WTC11 (cell line): ENCODE measurements at regions not wholly inside any gene's neighbourhood (a gene's known extent, or its start where the extent isn't known, plus 50 kb on each side); places are given as distances from the start of the nearest gene placed in this dataset.

Experiments used
- ATAC-seq: fragments of 200-7000 bp; cut with Tn5 transposase; 2 replicates; pipeline ENCODE4 v1.10.0; 2021; ENCODE audit warnings: mild to moderate bottlenecking, moderate library complexity
- CTCF ChIA-PET: fragments of 300-600 bp; sonication (Branson Sonifier 250); formaldehyde crosslinking; loops from one replicate; lab custom pipeline; 2021; ENCODE audit warnings: antibody characterized with exemption; lab: Charles Lee
- POLR2A ChIA-PET: fragments of 350-600 bp; sonication (Branson Sonifier 250); formaldehyde crosslinking; loops from one replicate; lab custom pipeline; 2021; ENCODE audit warnings: antibody characterized with exemption; lab: Charles Lee
- DNase-seq: peaks from one replicate; pipeline ENCODE4 v3.0.0; 2021; ENCODE audit warnings: low spot score
- H3K27ac Mint-ChIP-seq: 2 replicates; pipeline ENCODE4 v1.8.0; 2021; ENCODE audit warnings: mixed read lengths
- H3K27me3 Mint-ChIP-seq: 2 replicates; pipeline ENCODE4 v1.8.0; 2021; ENCODE audit warnings: low read depth, mild to moderate bottlenecking, moderate library complexity, mixed read lengths
- H3K36me3 Mint-ChIP-seq: 2 replicates; pipeline ENCODE4 v1.8.0; 2021; ENCODE audit warnings: mixed read lengths
- H3K4me1 Mint-ChIP-seq: 2 replicates; pipeline ENCODE4 v1.8.0; 2022; ENCODE audit warnings: mixed read lengths
- H3K4me3 Mint-ChIP-seq: 2 replicates; pipeline ENCODE4 v1.8.0; 2021; ENCODE audit warnings: mild to moderate bottlenecking, moderate library complexity, mixed read lengths
- H3K9me3 Mint-ChIP-seq: 2 replicates; pipeline ENCODE4 v1.8.0; 2021; ENCODE audit warnings: mixed read lengths
- CREB1 ChIP-seq: sonication (generic); formaldehyde crosslinking; IDR thresholded peaks from 2 replicates; pipeline ENCODE4 v1.8.0; 2023; ENCODE audit warnings: mild to moderate bottlenecking, missing genetic modification reagents
- FOXJ3 ChIP-seq: sonication (generic); formaldehyde crosslinking; IDR thresholded peaks from 2 replicates; pipeline ENCODE4 v1.9.0; 2021; ENCODE audit warnings: missing genetic modification reagents, mild to moderate bottlenecking, borderline replicate concordance
- FOXK1 ChIP-seq: sonication (generic); formaldehyde crosslinking; IDR thresholded peaks from 2 replicates; pipeline ENCODE4 v1.8.0; 2022; ENCODE audit warnings: mild to moderate bottlenecking, moderate library complexity, missing genetic modification reagents
- GTF2I ChIP-seq: fragments of 250-450 bp; sonication (Bioruptor Pico); conservative IDR thresholded peaks from 2 replicates; pipeline ENCODE4 v1.4.0; 2021; ENCODE audit warnings: mild to moderate bottlenecking
- IRF2 ChIP-seq: sonication (generic); formaldehyde crosslinking; IDR thresholded peaks from 2 replicates; pipeline ENCODE4 v1.8.0; 2022; ENCODE audit warnings: low read depth, missing genetic modification reagents, borderline replicate concordance
- KAT7 ChIP-seq: sonication (generic); formaldehyde crosslinking; IDR thresholded peaks from 2 replicates; pipeline ENCODE4 v1.8.1; 2023; ENCODE audit warnings: missing genetic modification reagents, mild to moderate bottlenecking, borderline replicate concordance
- MYBL2 ChIP-seq: sonication (generic); formaldehyde crosslinking; IDR thresholded peaks from 2 replicates; pipeline ENCODE4 v1.8.1; 2023; ENCODE audit warnings: mild to moderate bottlenecking, moderate library complexity, missing genetic modification reagents
- NFATC4 ChIP-seq: fragments of 250-450 bp; sonication (Bioruptor Pico); IDR thresholded peaks from 2 replicates; pipeline ENCODE4 v1.9.0; 2021; ENCODE audit warnings: mild to moderate bottlenecking
- PRRX2 ChIP-seq: fragments of 250-450 bp; sonication (Bioruptor Pico); IDR thresholded peaks from 2 replicates; pipeline ENCODE4 v1.8.0; 2021; ENCODE audit warnings: mild to moderate bottlenecking
- RORB ChIP-seq: fragments of 250-450 bp; sonication (Bioruptor Pico); IDR thresholded peaks from 2 replicates; pipeline ENCODE4 v1.9.0; 2021; ENCODE audit warnings: mild to moderate bottlenecking
- SOX15 ChIP-seq: fragments of 250-450 bp; sonication (Bioruptor Pico); IDR thresholded peaks from 2 replicates; pipeline ENCODE4 v1.9.0; 2021; ENCODE audit warnings: mild to moderate bottlenecking
- TCF7 ChIP-seq: sonication (generic); formaldehyde crosslinking; IDR thresholded peaks from 2 replicates; pipeline ENCODE4 v1.8.0; 2022; ENCODE audit warnings: mild to moderate bottlenecking, low read depth, missing genetic modification reagents, moderate library complexity
- ZNF263 ChIP-seq: sonication (generic); formaldehyde crosslinking; IDR thresholded peaks from 2 replicates; pipeline ENCODE4 v1.8.1; 2022; ENCODE audit warnings: low read depth, mild to moderate bottlenecking, moderate library complexity, missing genetic modification reagents
- TF ChIP-seq, protein P1 (sequence below): sonication (generic); formaldehyde crosslinking; IDR thresholded peaks from 2 replicates; pipeline ENCODE4 v1.8.0; 2022; ENCODE audit warnings: mild to moderate bottlenecking, missing genetic modification reagents
- TF ChIP-seq, protein P2 (sequence below): sonication (generic); formaldehyde crosslinking; conservative IDR thresholded peaks from 2 replicates; pipeline ENCODE4 v1.8.1; 2022; ENCODE audit warnings: mild to moderate bottlenecking, missing genetic modification reagents
- TF ChIP-seq, protein P3 (sequence below): fragments of 250-450 bp; sonication (Bioruptor Pico); IDR thresholded peaks from 2 replicates; pipeline ENCODE4 v1.9.0; 2021; ENCODE audit warnings: mild to moderate bottlenecking
- TF ChIP-seq, protein P4 (sequence below): sonication (generic); formaldehyde crosslinking; IDR thresholded peaks from 2 replicates; pipeline ENCODE4 v1.8.1; 2023; ENCODE audit warnings: mild to moderate bottlenecking, missing genetic modification reagents, moderate library complexity
- TF ChIP-seq, protein P5 (sequence below): sonication (generic); formaldehyde crosslinking; conservative IDR thresholded peaks from 2 replicates; pipeline ENCODE4 v1.8.1; 2023; ENCODE audit warnings: mild to moderate bottlenecking, low read depth, missing genetic modification reagents, moderate library complexity
- TF ChIP-seq, protein P6 (sequence below): fragments of 250-450 bp; sonication (Bioruptor Pico); IDR thresholded peaks from 2 replicates; pipeline ENCODE4 v1.9.0; 2021; ENCODE audit warnings: mild to moderate bottlenecking, borderline replicate concordance
- TF ChIP-seq, protein P7 (sequence below): sonication (generic); formaldehyde crosslinking; IDR thresholded peaks from 2 replicates; pipeline ENCODE4 v1.8.1; 2022; ENCODE audit warnings: low read depth, mild to moderate bottlenecking, moderate library complexity, missing genetic modification reagents, borderline replicate concordance
- TF ChIP-seq, protein P8 (sequence below): sonication (generic); formaldehyde crosslinking; IDR thresholded peaks from 2 replicates; pipeline ENCODE4 v1.8.0; 2022; ENCODE audit warnings: mild to moderate bottlenecking, missing genetic modification reagents

DNA sequence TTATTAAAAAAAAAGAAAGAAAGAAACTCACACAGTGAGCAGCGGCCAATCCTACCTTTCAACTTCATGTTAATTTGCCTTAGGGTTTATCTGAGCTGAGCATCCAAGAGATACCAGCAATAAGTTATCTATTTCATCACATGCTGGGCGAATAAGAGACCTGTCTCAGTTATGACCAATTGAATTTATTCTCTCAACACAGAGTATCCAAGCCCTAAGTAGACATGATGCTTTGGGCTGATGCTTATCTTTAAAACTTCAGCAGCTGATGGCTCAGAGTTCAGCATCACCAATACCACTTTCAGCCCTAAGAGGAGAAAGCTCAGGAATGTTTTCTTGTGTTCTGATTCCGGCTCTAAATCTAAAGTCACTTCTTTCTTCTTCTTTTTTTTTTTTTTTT is 489.0 kb upstream of the ZFHX3 start (continued):
- TF ChIP-seq, protein P1, sequence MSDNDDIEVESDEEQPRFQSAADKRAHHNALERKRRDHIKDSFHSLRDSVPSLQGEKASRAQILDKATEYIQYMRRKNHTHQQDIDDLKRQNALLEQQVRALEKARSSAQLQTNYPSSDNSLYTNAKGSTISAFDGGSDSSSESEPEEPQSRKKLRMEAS (CRISPR knock-in tag) = no peak
- TF ChIP-seq, protein P2, sequence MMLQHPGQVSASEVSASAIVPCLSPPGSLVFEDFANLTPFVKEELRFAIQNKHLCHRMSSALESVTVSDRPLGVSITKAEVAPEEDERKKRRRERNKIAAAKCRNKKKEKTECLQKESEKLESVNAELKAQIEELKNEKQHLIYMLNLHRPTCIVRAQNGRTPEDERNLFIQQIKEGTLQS = no peak
- TF ChIP-seq, protein P3, sequence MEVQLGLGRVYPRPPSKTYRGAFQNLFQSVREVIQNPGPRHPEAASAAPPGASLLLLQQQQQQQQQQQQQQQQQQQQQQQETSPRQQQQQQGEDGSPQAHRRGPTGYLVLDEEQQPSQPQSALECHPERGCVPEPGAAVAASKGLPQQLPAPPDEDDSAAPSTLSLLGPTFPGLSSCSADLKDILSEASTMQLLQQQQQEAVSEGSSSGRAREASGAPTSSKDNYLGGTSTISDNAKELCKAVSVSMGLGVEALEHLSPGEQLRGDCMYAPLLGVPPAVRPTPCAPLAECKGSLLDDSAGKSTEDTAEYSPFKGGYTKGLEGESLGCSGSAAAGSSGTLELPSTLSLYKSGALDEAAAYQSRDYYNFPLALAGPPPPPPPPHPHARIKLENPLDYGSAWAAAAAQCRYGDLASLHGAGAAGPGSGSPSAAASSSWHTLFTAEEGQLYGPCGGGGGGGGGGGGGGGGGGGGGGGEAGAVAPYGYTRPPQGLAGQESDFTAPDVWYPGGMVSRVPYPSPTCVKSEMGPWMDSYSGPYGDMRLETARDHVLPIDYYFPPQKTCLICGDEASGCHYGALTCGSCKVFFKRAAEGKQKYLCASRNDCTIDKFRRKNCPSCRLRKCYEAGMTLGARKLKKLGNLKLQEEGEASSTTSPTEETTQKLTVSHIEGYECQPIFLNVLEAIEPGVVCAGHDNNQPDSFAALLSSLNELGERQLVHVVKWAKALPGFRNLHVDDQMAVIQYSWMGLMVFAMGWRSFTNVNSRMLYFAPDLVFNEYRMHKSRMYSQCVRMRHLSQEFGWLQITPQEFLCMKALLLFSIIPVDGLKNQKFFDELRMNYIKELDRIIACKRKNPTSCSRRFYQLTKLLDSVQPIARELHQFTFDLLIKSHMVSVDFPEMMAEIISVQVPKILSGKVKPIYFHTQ = no peak
- TF ChIP-seq IRF2 (CRISPR knock-in tag) = no peak
- TF ChIP-seq TCF7 (CRISPR knock-in tag) = no peak
- TF ChIP-seq, protein P4, sequence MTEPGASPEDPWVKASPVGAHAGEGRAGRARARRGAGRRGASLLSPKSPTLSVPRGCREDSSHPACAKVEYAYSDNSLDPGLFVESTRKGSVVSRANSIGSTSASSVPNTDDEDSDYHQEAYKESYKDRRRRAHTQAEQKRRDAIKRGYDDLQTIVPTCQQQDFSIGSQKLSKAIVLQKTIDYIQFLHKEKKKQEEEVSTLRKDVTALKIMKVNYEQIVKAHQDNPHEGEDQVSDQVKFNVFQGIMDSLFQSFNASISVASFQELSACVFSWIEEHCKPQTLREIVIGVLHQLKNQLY (CRISPR knock-in tag) = no peak

DNA sequence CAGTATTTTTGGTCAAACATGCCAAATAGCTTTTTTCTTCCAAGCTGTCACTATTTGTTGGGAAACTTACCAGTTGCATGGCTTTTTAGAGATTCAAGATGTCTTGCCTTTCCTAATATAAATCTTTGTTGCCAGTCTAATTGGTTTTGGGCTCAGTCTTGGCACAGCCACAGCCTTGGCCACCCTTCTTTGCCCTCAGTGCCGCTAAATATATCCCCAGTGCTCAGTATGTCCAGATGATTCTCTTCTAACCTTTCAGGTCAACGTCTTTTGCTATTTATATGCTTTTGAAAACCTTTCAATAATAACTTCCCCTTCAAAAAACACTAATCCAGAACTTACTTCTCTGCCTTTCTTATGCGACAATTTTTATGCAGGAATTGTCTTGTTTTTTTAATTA is 483.1 kb upstream of the ZFHX3 start:
- DNase-seq = no peak
- Mint-ChIP-seq H3K27me3 (no peaks in the 10 kb centered on the region; the same call in 1 of the 2 replicates), H3K36me3 (peaks cover 2% of the 10 kb centered on the region; the same call in 1 of the 2 replicates), H3K27ac (no peak overlapping the region), H3K9me3 (peaks cover 32% of the 10 kb centered on the region), H3K4me1 (peaks cover 2% of the 10 kb centered on the region; the same call in 1 of the 2 replicates), H3K4me3 (no peak overlapping the region)
- CTCF ChIA-PET = no interaction called here
- POLR2A ChIA-PET = no interaction called here
- ATAC-seq = no peak
- TF ChIP-seq, protein P5, sequence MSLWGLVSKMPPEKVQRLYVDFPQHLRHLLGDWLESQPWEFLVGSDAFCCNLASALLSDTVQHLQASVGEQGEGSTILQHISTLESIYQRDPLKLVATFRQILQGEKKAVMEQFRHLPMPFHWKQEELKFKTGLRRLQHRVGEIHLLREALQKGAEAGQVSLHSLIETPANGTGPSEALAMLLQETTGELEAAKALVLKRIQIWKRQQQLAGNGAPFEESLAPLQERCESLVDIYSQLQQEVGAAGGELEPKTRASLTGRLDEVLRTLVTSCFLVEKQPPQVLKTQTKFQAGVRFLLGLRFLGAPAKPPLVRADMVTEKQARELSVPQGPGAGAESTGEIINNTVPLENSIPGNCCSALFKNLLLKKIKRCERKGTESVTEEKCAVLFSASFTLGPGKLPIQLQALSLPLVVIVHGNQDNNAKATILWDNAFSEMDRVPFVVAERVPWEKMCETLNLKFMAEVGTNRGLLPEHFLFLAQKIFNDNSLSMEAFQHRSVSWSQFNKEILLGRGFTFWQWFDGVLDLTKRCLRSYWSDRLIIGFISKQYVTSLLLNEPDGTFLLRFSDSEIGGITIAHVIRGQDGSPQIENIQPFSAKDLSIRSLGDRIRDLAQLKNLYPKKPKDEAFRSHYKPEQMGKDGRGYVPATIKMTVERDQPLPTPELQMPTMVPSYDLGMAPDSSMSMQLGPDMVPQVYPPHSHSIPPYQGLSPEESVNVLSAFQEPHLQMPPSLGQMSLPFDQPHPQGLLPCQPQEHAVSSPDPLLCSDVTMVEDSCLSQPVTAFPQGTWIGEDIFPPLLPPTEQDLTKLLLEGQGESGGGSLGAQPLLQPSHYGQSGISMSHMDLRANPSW = no peak
- TF ChIP-seq GTF2I (CRISPR knock-in tag) (no peak), MYBL2 (CRISPR knock-in tag) (no peak), FOXK1 (CRISPR knock-in tag) (no peak), NFATC4 (no peak), PRRX2 (CRISPR knock-in tag) (no peak), RORB (CRISPR knock-in tag) (no peak), TCF7 (CRISPR knock-in tag) (no peak), KAT7 (CRISPR knock-in tag) (no peak), SOX15 (CRISPR knock-in tag) (no peak), ZNF263 (CRISPR knock-in tag) (no peak), CREB1 (CRISPR knock-in tag) (no peak), FOXJ3 (no peak)
- TF ChIP-seq, protein P2 = no peak
- TF ChIP-seq, protein P6, sequence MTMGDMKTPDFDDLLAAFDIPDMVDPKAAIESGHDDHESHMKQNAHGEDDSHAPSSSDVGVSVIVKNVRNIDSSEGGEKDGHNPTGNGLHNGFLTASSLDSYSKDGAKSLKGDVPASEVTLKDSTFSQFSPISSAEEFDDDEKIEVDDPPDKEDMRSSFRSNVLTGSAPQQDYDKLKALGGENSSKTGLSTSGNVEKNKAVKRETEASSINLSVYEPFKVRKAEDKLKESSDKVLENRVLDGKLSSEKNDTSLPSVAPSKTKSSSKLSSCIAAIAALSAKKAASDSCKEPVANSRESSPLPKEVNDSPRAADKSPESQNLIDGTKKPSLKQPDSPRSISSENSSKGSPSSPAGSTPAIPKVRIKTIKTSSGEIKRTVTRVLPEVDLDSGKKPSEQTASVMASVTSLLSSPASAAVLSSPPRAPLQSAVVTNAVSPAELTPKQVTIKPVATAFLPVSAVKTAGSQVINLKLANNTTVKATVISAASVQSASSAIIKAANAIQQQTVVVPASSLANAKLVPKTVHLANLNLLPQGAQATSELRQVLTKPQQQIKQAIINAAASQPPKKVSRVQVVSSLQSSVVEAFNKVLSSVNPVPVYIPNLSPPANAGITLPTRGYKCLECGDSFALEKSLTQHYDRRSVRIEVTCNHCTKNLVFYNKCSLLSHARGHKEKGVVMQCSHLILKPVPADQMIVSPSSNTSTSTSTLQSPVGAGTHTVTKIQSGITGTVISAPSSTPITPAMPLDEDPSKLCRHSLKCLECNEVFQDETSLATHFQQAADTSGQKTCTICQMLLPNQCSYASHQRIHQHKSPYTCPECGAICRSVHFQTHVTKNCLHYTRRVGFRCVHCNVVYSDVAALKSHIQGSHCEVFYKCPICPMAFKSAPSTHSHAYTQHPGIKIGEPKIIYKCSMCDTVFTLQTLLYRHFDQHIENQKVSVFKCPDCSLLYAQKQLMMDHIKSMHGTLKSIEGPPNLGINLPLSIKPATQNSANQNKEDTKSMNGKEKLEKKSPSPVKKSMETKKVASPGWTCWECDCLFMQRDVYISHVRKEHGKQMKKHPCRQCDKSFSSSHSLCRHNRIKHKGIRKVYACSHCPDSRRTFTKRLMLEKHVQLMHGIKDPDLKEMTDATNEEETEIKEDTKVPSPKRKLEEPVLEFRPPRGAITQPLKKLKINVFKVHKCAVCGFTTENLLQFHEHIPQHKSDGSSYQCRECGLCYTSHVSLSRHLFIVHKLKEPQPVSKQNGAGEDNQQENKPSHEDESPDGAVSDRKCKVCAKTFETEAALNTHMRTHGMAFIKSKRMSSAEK (CRISPR knock-in tag) = no peak
- TF ChIP-seq, protein P7, sequence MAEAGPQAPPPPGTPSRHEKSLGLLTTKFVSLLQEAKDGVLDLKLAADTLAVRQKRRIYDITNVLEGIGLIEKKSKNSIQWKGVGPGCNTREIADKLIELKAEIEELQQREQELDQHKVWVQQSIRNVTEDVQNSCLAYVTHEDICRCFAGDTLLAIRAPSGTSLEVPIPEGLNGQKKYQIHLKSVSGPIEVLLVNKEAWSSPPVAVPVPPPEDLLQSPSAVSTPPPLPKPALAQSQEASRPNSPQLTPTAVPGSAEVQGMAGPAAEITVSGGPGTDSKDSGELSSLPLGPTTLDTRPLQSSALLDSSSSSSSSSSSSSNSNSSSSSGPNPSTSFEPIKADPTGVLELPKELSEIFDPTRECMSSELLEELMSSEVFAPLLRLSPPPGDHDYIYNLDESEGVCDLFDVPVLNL (CRISPR knock-in tag) = no peak
- TF ChIP-seq, protein P8, sequence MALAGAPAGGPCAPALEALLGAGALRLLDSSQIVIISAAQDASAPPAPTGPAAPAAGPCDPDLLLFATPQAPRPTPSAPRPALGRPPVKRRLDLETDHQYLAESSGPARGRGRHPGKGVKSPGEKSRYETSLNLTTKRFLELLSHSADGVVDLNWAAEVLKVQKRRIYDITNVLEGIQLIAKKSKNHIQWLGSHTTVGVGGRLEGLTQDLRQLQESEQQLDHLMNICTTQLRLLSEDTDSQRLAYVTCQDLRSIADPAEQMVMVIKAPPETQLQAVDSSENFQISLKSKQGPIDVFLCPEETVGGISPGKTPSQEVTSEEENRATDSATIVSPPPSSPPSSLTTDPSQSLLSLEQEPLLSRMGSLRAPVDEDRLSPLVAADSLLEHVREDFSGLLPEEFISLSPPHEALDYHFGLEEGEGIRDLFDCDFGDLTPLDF = no peak
